Common myeloid progenitor, CD34-positive (primary cell): ENCODE measurements at regions not wholly inside any gene's neighbourhood (a gene's known extent, or its start where the extent isn't known, plus 50 kb on each side); places are given as distances from the start of the nearest gene placed in this dataset.
"Not testable (repeated sequence)": the region's sequence is repeated elsewhere in the genome, so short reads cannot be mapped to it uniquely, and the experiment has no call there.

ENCODE experiments used
- CTCF ChIA-PET: fragments of 350-600 bp; sonication (Branson Sonifier 250); formaldehyde crosslinking; loops from one replicate; lab custom pipeline; 2021; ENCODE audit warnings: antibody characterized with exemption; lab: Charles Lee
- POLR2A ChIA-PET: fragments of 350-600 bp; sonication (Branson Sonifier 250); formaldehyde crosslinking; loops from one replicate; lab custom pipeline; 2021; ENCODE audit warnings: antibody characterized with exemption; lab: Charles Lee
- DNase-seq, 3 donors: peaks; one replicate each; pipeline versions ENCODE4 v3.0.0 to v3.0.0-alpha.2; 2013
- H3K27ac ChIP-seq, 2 experiments: 1 replicate in 1 of 2; 2 replicates in 1 of 2; pipeline ENCODE4 v1.7.0; 2013; ENCODE audit warnings: inconsistent platforms in 2 of 2, low read length in 2 of 2, mild to moderate bottlenecking in 2 of 2, low read depth in 1 of 2, moderate library complexity in 1 of 2; ENCODE audit not compliant: severe bottlenecking in 2 of 2, insufficient read depth in 1 of 2, poor library complexity in 1 of 2
- H3K27me3 ChIP-seq, 5 experiments: replicated peaks in 2 of 5; 1 replicate in 3 of 5; 2 replicates in 2 of 5; pipeline versions ENCODE4 v1.6.1 to v1.7.0; 2013; ENCODE audit warnings: low read length in 4 of 5, mild to moderate bottlenecking in 2 of 5, moderate library complexity in 2 of 5, inconsistent platforms in 1 of 5; ENCODE audit not compliant: insufficient read depth in 5 of 5, control insufficient read depth in 4 of 5
- H3K36me3 ChIP-seq, 4 experiments: 1 replicate in 2 of 4; 2 replicates in 2 of 4; pipeline versions ENCODE4 v1.6.1 to v1.7.0; 2013; ENCODE audit warnings: low read length in 3 of 4, control low read depth in 1 of 4, mild to moderate bottlenecking in 1 of 4; ENCODE audit not compliant: control insufficient read depth in 4 of 4, insufficient read depth in 4 of 4
- H3K4me1 ChIP-seq, 4 experiments: 1 replicate in 3 of 4; 2 replicates in 1 of 4; pipeline versions ENCODE4 v1.6.1 to v1.7.1; 2013; ENCODE audit warnings: low read length in 3 of 4, mild to moderate bottlenecking in 3 of 4, control low read depth in 1 of 4, inconsistent platforms in 1 of 4, moderate library complexity in 1 of 4; ENCODE audit not compliant: control insufficient read depth in 4 of 4, insufficient read depth in 4 of 4; ENCODE audit errors: control extremely low read depth in 1 of 4
- H3K4me3 ChIP-seq, 7 experiments: 1 replicate in 4 of 7; 2 replicates in 3 of 7; pipeline versions ENCODE4 v1.5.1 to v1.7.0; 2013; ENCODE audit warnings: mild to moderate bottlenecking in 7 of 7, low read length in 6 of 7, moderate library complexity in 6 of 7, inconsistent platforms in 2 of 7, low read depth in 2 of 7, control low read depth in 1 of 7; ENCODE audit not compliant: insufficient read depth in 4 of 7, control insufficient read depth in 1 of 7; ENCODE audit errors: extremely low read depth in 1 of 7
- H3K9me3 ChIP-seq, 5 experiments: 1 replicate in 4 of 5; 2 replicates in 1 of 5; pipeline versions ENCODE4 v1.6.1 to v1.7.1; 2013; ENCODE audit warnings: low read length in 4 of 5, mild to moderate bottlenecking in 2 of 5, inconsistent platforms in 1 of 5, low read depth in 1 of 5, moderate library complexity in 1 of 5; ENCODE audit not compliant: control insufficient read depth in 4 of 5, insufficient read depth in 2 of 5; ENCODE audit errors: control extremely low read depth in 1 of 5
- WGBS: methylation state at CpG from one replicate; pipeline ENCODE4 v1.1.5; 2013; ENCODE audit not compliant: insufficient coverage; 5-methylcytosine and 5-hydroxymethylcytosine counted together

- 81% methylated on average over 6 of the region's 6 CpGs for WGBS
- H3K27ac ChIP-seq = no peak overlapping the region
- H3K27me3 ChIP-seq = no peaks in the 10 kb centered on the region
- H3K4me3 ChIP-seq = no peak overlapping the region
- CTCF ChIA-PET = interaction anchor here (1.2 to 9.5 kb wide), 4 partner anchors 15 to 191 kb away, joined by 3 to 132 read pairs (median 42); no protein-coding TSS in a partner anchor
- no peaks in the 10 kb centered on the region for H3K4me1 ChIP-seq
- no peaks in the 10 kb centered on the region for H3K36me3 ChIP-seq
- DNase-seq = no peak
- POLR2A ChIA-PET = no interaction called here
- H3K9me3 ChIP-seq = no peaks in the 10 kb centered on the region
These were observed 103.8 kb upstream of the SLC1A3 start for GRCh38 chr5:36502608-36503007.

GRCh38 chr5:36505021-36505420 lies 101.4 kb upstream of the SLC1A3 start:
- POLR2A ChIA-PET = no interaction called here
- H3K27ac ChIP-seq = no peak overlapping the region
- DNase-seq = no peak
- H3K4me3 ChIP-seq = no peak overlapping the region
- no peaks in the 10 kb centered on the region for H3K36me3 ChIP-seq
- CTCF ChIA-PET = interaction anchor here (0.6 to 9.5 kb wide), 5 partner anchors 62 to 240 kb away, joined by 3 to 132 read pairs (median 5); no protein-coding TSS in a partner anchor
- H3K4me1 ChIP-seq = no peaks in the 10 kb centered on the region
- H3K9me3 ChIP-seq = no peaks in the 10 kb centered on the region
- H3K27me3 ChIP-seq = no peaks in the 10 kb centered on the region

GRCh38 chr5:36507332-36507952 lies 99.0 kb upstream of the SLC1A3 start:
- Histone ChIP-seq H3K4me3 (no peak overlapping the region), H3K4me1 (no peaks in the 10 kb centered on the region), H3K27me3 (no peaks in the 10 kb centered on the region), H3K36me3 (no peaks in the 10 kb centered on the region), H3K9me3 (no peaks in the 10 kb centered on the region), H3K27ac (no peak overlapping the region)
- WGBS = 25% methylated on average over 3 of the region's 6 CpGs
- ChIA-PET CTCF (interaction anchor here (0.6 to 9.5 kb wide), 9 partner anchors 11 to 293 kb away, joined by 3 to 132 read pairs (median 4); no protein-coding TSS in a partner anchor), POLR2A (interaction anchor here (0.9 kb wide), 1 partner anchor 183 kb away, joined by 3 read pairs; no protein-coding TSS in a partner anchor)
- peak; percentile 67 to 82 (median 76) for DNase-seq

GRCh38 chr5:36508331-36508730 lies 98.1 kb upstream of the SLC1A3 start:
- DNase-seq = peak in 1 of 3 donors; percentile 5
- POLR2A ChIA-PET, H3K36me3 ChIP-seq, H3K4me1 ChIP-seq, H3K4me3 ChIP-seq, H3K9me3 ChIP-seq, H3K27ac ChIP-seq, H3K27me3 ChIP-seq: not testable (repeated sequence)
- 88% methylated on average over 5 of the region's 5 CpGs for WGBS
- CTCF ChIA-PET = interaction anchor here (0.8 to 9.5 kb wide), 8 partner anchors 8 to 294 kb away, joined by 3 to 132 read pairs (median 4); no protein-coding TSS in a partner anchor

GRCh38 chr5:36513647-36514046 lies 92.8 kb upstream of the SLC1A3 start:
- no CpG with 5 or more reads among the region's 3 CpGs for WGBS

GRCh38 chr5:36519881-36520280 lies 86.5 kb upstream of the SLC1A3 start:
- DNase-seq = no peak

More at GRCh38 chr5:36513647-36514046, 92.8 kb upstream of the SLC1A3 start:
- H3K27ac ChIP-seq, H3K4me3 ChIP-seq, H3K9me3 ChIP-seq, CTCF ChIA-PET, H3K36me3 ChIP-seq, H3K4me1 ChIP-seq, DNase-seq, POLR2A ChIA-PET, H3K27me3 ChIP-seq: not testable (repeated sequence)

GRCh38 chr5:36521219-36521618 lies 85.2 kb upstream of the SLC1A3 start:
- Histone ChIP-seq H3K27me3 (no peaks in the 10 kb centered on the region), H3K27ac (no peak overlapping the region), H3K4me3 (no peak overlapping the region), H3K4me1 (no peaks in the 10 kb centered on the region), H3K36me3 (no peaks in the 10 kb centered on the region), H3K9me3 (peaks cover 0 to 3% (median 0%) of the 10 kb centered on the region in 5 experiments)
- no peak for DNase-seq
- ChIA-PET CTCF (no interaction called here), POLR2A (no interaction called here)
- WGBS = 100% methylated on average over 1 of the region's 1 CpG

More at GRCh38 chr5:36519881-36520280, 86.5 kb upstream of the SLC1A3 start:
- H3K4me1 ChIP-seq = no peaks in the 10 kb centered on the region
- WGBS = 100% methylated on average over 1 of the region's 2 CpGs
- ChIA-PET CTCF (interaction anchor here (0.9 to 1.0 kb wide), 2 partner anchors 9 to 12 kb away, joined by 3 to 4 read pairs; no protein-coding TSS in a partner anchor), POLR2A (interaction anchor here (0.7 kb wide), 1 partner anchor 260 kb away, joined by 3 read pairs; no protein-coding TSS in a partner anchor)
- no peak overlapping the region for H3K27ac ChIP-seq
- H3K4me3 ChIP-seq = no peak overlapping the region
- no peaks in the 10 kb centered on the region for H3K27me3 ChIP-seq
- peaks cover 0 to 3% (median 0%) of the 10 kb centered on the region in 5 experiments for H3K9me3 ChIP-seq
- no peaks in the 10 kb centered on the region for H3K36me3 ChIP-seq
